IPS-18a (cell line): ENCODE measurements at regions not wholly inside any gene's neighbourhood (a gene's known extent, or its start where the extent isn't known, plus 50 kb on each side); places are given as distances from the start of the nearest gene placed in this dataset.
"Not testable (repeated sequence)": the region's sequence is repeated elsewhere in the genome, so short reads cannot be mapped to it uniquely, and the experiment has no call there.

Experiments used
- H3K27ac ChIP-seq: one replicate; pipeline ENCODE4 v1.5.1; 2013; ENCODE audit warnings: low read length
- H3K27me3 ChIP-seq: one replicate; pipeline ENCODE4 v1.6.1; 2013; ENCODE audit warnings: mild to moderate bottlenecking, low read length; ENCODE audit not compliant: control insufficient read depth, insufficient read depth
- H3K36me3 ChIP-seq: one replicate; pipeline ENCODE4 v1.6.1; 2013; ENCODE audit warnings: low read depth, low read length; ENCODE audit not compliant: control insufficient read depth
- H3K4me1 ChIP-seq: one replicate; pipeline ENCODE4 v1.6.1; 2013; ENCODE audit warnings: low read depth, low read length; ENCODE audit not compliant: control insufficient read depth
- H3K4me3 ChIP-seq: one replicate; pipeline ENCODE4 v1.5.1; 2013; ENCODE audit warnings: low read length
- H3K9ac ChIP-seq: one replicate; pipeline ENCODE4 v1.6.1; 2013; ENCODE audit warnings: mild to moderate bottlenecking, low read length, moderate library complexity
- H3K9me3 ChIP-seq: one replicate; pipeline ENCODE4 v1.6.1; 2013; ENCODE audit warnings: low read depth, low read length; ENCODE audit not compliant: control insufficient read depth

DNA sequence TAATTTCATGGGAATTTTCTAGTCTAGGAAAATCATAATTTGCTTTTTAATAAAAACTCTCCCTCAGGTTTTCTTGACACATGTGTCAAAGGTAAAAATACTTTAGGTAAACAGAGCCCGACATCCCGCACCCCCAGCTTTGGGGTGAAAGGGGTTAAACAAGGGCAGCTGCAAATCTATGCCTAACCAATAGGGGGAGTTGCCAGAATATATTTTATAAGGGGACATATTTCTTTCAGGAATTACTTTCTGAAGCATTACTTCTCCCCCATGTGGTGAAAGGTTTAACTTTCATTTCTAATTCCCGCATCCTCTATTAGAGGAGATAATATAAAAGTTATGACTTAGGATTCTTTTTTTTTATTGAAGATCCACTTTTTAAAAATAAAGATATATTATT lies 53.9 kb upstream of the HEPH start:
- no peaks in the 10 kb centered on the region for H3K27me3 ChIP-seq
- no peak overlapping the region for H3K27ac ChIP-seq
- H3K4me1 ChIP-seq, result no peaks in the 10 kb centered on the region
- no peak overlapping the region for H3K4me3 ChIP-seq
- peaks cover 12% of the 10 kb centered on the region for H3K9me3 ChIP-seq
- H3K9ac ChIP-seq, result no peak overlapping the region
- no peaks in the 10 kb centered on the region for H3K36me3 ChIP-seq

GRCh38 chrX:66107860-66108259 lies 56.2 kb upstream of the HEPH start:
- H3K9me3 ChIP-seq, result peaks cover 12% of the 10 kb centered on the region
- H3K4me1 ChIP-seq, H3K9ac ChIP-seq, H3K27ac ChIP-seq, H3K36me3 ChIP-seq, H3K4me3 ChIP-seq, H3K27me3 ChIP-seq: not testable (repeated sequence)

DNA sequence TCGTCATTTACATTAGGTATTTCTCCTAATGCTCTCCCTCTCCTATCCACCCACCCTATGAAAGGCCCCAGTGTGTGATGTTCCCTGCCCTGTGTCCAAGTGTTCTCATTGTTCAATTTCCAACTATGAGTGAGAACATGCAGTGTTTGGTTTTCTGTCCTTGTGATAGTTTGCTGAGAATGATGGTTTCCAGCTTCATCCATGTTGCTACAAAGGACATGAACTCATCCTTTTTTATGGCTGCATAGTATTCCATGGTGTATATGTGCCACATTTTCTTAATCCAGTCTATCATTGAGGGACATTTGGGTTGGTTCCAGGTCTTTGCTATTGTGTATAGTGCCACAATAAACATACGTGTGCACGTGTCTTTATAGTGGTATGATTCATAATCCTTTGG lies 61.6 kb upstream of the HEPH start:
- not testable (repeated sequence) for H3K27ac ChIP-seq, H3K4me1 ChIP-seq, H3K4me3 ChIP-seq, H3K27me3 ChIP-seq, H3K9ac ChIP-seq, H3K36me3 ChIP-seq
- peaks cover 13% of the 10 kb centered on the region for H3K9me3 ChIP-seq

DNA sequence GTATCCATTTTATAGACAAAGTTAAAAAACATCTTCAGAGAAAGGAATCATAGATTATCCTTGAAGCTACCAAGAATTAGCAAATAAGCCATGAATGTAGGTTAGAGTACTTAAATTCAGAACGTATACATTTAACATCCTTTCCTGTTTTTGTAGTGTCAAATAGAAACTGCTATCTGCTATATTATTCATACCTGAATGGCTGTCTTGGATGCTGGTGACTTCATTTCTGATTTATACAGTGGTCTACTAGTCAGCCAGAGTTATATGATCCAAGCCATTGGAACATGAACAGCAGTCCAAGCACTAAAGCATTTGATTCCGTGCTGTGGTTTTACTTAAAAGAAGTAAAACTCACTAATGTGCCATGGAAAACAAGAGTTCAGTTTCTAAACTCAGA lies 58.3 kb upstream of the VSIG4 start:
- H3K36me3 ChIP-seq, result no peaks in the 10 kb centered on the region
- H3K4me1 ChIP-seq, result no peaks in the 10 kb centered on the region
- H3K9ac ChIP-seq, result no peak overlapping the region
- no peak overlapping the region for H3K27ac ChIP-seq
- H3K4me3 ChIP-seq, result no peak overlapping the region
- H3K9me3 ChIP-seq, result peaks cover 50% of the 10 kb centered on the region
- H3K27me3 ChIP-seq, result no peaks in the 10 kb centered on the region

DNA sequence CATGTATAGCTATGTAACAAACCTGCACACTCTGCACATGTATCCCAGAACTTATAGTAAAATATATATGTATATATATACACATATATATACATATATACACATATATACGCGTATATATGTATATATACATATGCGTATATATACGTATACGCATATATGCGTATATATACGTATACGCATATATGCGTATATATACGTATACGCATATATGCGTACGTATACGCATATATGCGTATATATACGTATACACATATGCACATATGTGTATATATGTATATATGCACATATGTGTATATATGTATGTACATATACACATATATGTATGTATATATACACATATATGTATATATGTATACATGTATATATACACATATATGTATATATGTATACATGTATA lies 57.1 kb upstream of the VSIG4 start:
- peaks cover 50% of the 10 kb centered on the region for H3K9me3 ChIP-seq
- H3K36me3 ChIP-seq, H3K4me1 ChIP-seq, H3K27ac ChIP-seq, H3K4me3 ChIP-seq, H3K27me3 ChIP-seq, H3K9ac ChIP-seq: not testable (repeated sequence)

DNA sequence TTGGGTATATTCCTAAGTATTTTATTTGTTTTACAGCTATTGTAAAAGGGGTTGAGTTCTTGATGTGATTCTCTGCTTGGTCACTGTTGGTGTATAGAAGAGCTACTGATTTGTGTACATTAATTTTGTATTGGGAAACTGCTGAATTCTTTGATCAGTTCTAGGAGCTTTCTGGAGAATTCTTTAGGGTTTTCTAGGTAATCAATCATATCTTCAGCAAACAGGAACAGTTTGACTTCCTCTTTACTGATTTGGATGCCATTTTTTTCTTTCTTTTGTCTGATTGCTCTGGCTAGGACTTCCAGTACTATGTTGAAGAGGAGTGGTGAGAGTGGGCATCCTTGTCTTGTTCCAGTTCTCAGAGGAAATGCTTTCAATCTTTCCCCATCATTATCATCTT lies 50.1 kb upstream of the VSIG4 start:
- H3K27ac ChIP-seq, H3K9ac ChIP-seq, H3K4me3 ChIP-seq, H3K27me3 ChIP-seq, H3K36me3 ChIP-seq, H3K4me1 ChIP-seq: not testable (repeated sequence)
- H3K9me3 ChIP-seq, result peaks cover 20% of the 10 kb centered on the region
